Lower leg skin (tissue), 4 donors: ENCODE measurements at regions not wholly inside any gene's neighbourhood (a gene's known extent, or its start where the extent isn't known, plus 50 kb on each side); places are given as distances from the start of the nearest gene placed in this dataset.

Experiments used
- DNase-seq, 2 donors: peaks; one replicate each; pipeline ENCODE4 v3.0.0-alpha.2; 2019; ENCODE audit warnings: low spot score in 2 of 2
- H3K4me3 ChIP-seq: fragments of 200-600 bp; sonication (generic); 2 replicates; pipeline ENCODE4 v1.5.1; 2017; ENCODE audit warnings: mild to moderate bottlenecking, low read depth; ENCODE audit not compliant: poor library complexity, severe bottlenecking
- POLR2A ChIP-seq, 2 donors: fragments of 450-650 bp; IDR thresholded peaks; one replicate each; pipeline ENCODE4 v1.6.1; 2016 to 2017; ENCODE audit warnings: antibody characterized with exemption in 2 of 2, mild to moderate bottlenecking in 1 of 2, moderate library complexity in 1 of 2
- WGBS, 2 donors: methylation state at CpG; one replicate each; pipeline ENCODE4 v1.1.5; 2018; 5-methylcytosine and 5-hydroxymethylcytosine counted together
- intact Hi-C: fragments of 100-400 bp; cut with DNase I; formaldehyde crosslinking; loops from one replicate; pipeline ENCODE4 v1.15.0; 2023; ENCODE audit warnings: low total_unique reads
- TF ChIP-seq, protein P1 (sequence below), 3 donors: fragments of 450-650 bp; IDR thresholded peaks; one replicate each; pipeline ENCODE4 v1.5.1; 2016; ENCODE audit warnings: antibody characterized with exemption in 3 of 3, mild to moderate bottlenecking in 3 of 3, moderate library complexity in 2 of 3

DNA sequence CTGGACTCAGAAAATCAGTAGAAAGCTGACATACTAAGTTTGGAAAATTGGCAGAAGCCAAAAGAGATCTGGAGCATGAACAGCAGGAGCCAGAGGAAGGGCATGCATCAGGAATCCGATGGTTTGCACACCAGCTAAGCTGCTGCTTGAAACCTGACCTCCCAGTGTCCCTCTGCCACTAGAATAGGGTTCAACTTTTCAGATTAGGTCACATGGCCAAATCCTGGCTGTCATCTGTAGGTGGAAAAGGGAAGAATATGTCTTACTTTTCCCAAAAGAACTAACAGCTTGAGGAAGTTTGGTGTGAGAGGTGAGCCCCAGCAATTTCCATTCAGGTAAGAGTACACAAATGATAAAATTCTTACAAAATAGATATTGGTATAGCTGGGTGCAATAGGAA, 732.6 kb downstream of the RERGL start:
- intact Hi-C loops = no loop called here
- no peak for DNase-seq
- 43 to 71% methylated on average over 1 of the region's 1 CpG for WGBS, 2 donors
- no peak for TF ChIP-seq POLR2A (IDR thresholded peaks at IDR 0.05)
- TF ChIP-seq, protein P1, sequence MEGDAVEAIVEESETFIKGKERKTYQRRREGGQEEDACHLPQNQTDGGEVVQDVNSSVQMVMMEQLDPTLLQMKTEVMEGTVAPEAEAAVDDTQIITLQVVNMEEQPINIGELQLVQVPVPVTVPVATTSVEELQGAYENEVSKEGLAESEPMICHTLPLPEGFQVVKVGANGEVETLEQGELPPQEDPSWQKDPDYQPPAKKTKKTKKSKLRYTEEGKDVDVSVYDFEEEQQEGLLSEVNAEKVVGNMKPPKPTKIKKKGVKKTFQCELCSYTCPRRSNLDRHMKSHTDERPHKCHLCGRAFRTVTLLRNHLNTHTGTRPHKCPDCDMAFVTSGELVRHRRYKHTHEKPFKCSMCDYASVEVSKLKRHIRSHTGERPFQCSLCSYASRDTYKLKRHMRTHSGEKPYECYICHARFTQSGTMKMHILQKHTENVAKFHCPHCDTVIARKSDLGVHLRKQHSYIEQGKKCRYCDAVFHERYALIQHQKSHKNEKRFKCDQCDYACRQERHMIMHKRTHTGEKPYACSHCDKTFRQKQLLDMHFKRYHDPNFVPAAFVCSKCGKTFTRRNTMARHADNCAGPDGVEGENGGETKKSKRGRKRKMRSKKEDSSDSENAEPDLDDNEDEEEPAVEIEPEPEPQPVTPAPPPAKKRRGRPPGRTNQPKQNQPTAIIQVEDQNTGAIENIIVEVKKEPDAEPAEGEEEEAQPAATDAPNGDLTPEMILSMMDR (IDR thresholded peaks at IDR 0.05) = no peak
- no peak overlapping the region for H3K4me3 ChIP-seq

DNA sequence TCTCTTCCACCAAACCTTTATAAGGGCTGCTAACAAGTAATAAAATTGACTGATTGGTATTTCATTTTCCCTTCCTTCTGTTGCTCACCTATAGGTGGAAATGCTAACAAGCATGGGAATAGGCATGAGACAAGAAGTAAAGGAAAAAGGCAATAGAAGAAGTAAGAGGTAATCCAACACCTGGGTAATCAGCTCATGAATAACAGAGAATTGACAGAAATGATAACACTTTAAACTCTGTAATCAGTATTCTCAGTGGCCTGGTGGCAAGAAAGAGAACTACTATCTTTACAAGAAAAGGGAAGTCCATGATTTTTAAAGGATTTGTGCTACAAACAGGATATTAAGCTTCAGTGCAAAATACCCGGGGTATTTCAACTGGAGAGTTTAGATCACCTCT, 737.8 kb downstream of the RERGL start:
- WGBS, 2 donors = 74 to 77% methylated on average over 1 of the region's 1 CpG
- no peak for DNase-seq
- TF ChIP-seq, protein P1 (IDR thresholded peaks at IDR 0.05) = no peak
- TF ChIP-seq POLR2A (IDR thresholded peaks at IDR 0.05) = no peak
- intact Hi-C loops = no loop called here
- H3K4me3 ChIP-seq = no peak overlapping the region

- no peak for DNase-seq
- TF ChIP-seq POLR2A (IDR thresholded peaks at IDR 0.05) = no peak
- TF ChIP-seq, protein P1 (IDR thresholded peaks at IDR 0.05) = no peak
- intact Hi-C loops = no loop called here
- H3K4me3 ChIP-seq = no peak overlapping the region
These were observed 741.7 kb downstream of the RERGL start for GRCh38 chr12:17348311-17348710.

DNA sequence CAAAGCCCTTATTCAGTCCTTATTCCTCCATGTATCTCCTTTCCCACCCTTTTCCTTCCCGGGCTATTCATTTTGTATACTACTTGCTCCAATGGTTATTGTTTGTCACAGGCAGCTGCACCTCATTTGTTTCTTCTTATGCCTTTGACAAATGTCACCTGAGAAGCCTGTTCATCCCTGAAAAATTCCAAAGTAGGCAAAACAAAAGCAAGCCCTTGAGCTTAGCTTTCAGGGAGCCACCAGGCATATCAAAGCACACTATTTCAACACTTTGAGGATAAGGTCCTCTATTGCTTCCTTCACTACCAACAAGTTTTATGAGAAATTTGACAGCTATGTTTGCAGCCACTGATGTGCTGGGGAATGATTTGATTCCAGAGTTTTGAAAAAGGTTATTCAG, 738.7 kb upstream of the LMO3 start:
- no peak for DNase-seq
- intact Hi-C loops = no loop called here
- H3K4me3 ChIP-seq = no peak overlapping the region
- TF ChIP-seq, protein P1 (IDR thresholded peaks at IDR 0.05) = no peak
- TF ChIP-seq POLR2A (IDR thresholded peaks at IDR 0.05) = no peak
- 91 to 96% methylated on average over 1 of the region's 1 CpG for WGBS, 2 donors

GRCh38 chr12:17342381-17342961, 736.5 kb upstream of the LMO3 start:
- H3K4me3 ChIP-seq = no peak overlapping the region
- intact Hi-C loops = no loop called here
- 33 to 67% methylated on average over 1 of the region's 1 CpG for WGBS, 2 donors
- TF ChIP-seq, protein P1 (IDR thresholded peaks at IDR 0.05) = no peak
- no peak for TF ChIP-seq POLR2A (IDR thresholded peaks at IDR 0.05)
- no peak for DNase-seq

DNA sequence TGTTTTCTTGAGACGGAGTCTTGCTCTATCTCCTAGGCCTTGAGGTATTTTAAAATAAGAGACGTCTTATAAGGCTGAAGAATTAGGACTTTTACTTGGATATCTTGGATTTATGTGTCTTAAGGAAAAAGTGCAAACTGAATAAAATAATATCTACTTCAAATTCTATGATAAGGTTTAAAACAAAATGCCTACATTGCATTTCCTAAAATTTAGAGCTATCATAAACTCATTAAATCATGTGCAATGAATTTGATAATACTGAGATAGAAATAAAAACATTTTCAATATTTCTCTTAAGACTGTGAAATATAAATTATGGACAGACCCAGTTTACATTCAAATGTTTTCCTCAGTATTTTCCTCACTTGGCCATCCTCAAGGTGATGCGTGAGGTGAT, 729.5 kb upstream of the LMO3 start:
- intact Hi-C loops = no loop called here
- WGBS, 2 donors = 84 to 90% methylated on average over 3 of the region's 3 CpGs
- TF ChIP-seq, protein P1 (IDR thresholded peaks at IDR 0.05) = no peak
- TF ChIP-seq POLR2A (IDR thresholded peaks at IDR 0.05) = no peak

More for the DNA sequence above, 729.5 kb upstream of the LMO3 start:
- no peak for DNase-seq
- H3K4me3 ChIP-seq = no peak overlapping the region
